Superior temporal gyrus (tissue), 1 donor: ENCODE measurements at regions not wholly inside any gene's neighbourhood (a gene's known extent, or its start where the extent isn't known, plus 50 kb on each side); places are given as distances from the start of the nearest gene placed in this dataset.

Experiments
- DNase-seq: peaks from one replicate; pipeline ENCODE4 v3.0.0-alpha.2; 2016; ENCODE audit errors: extremely low spot score

DNA sequence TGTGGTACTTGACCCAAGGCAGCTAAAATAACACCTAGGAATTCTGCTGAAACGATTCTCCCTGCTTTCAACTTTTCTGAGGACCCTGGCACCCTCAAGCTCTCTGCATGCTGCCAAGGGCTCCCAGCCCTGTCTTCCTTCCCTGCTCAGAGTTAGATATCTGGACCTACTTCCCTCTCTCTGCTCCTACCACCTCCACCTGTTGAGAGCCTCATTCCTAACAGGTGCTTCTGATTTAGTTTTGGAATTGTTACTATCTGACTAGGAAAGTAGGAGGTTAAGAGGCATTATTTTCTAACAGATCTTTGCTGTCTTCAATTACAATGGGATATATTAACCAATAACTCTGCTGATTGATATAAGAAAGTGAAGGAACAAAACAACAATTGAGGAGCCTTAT, 253.8 kb downstream of the FZD1 start:
- DNase-seq, result no peak

DNA sequence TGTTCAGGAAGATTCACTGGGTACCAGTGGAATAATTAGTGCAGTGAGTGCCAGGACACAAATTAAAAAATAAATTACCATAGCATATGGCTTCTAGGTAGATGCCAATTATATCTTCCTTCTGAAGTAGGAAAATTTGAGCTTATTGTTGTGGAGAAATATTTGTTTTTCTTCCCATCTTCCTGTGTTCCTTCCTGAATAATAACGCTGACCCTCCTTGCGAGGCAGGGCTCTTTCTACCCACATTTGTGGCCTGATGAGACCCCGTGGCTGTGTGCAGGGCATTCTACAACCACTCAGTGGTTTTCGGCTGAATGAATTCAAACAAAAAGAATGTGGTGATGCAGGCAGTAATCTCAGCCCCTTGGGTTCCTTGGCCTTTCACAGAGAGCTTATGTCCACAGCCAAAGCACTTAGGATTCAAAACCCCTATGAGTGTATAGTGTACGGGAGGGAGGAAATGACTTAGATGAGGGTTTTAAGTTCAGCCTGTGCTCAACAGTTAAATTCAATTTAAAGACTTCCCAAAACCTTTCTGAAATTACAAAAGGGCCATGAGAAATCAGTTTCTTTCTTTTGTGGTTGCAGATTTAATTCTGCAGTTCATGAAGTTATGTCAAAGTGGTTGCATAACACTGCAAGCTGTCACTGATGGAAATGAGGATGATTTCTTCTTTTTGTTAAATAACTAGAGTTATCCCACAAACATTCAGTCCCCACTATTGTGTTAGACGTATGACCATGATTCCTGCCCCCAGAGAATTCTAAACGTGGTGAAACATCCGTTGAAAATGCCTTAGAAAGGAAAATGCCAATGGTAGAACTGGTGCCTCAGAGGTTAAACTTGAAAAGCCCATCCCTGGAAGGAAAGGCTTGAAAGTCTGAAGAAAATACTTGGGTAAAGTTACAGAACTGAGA, 255.3 kb downstream of the FZD1 start:
- no peak for DNase-seq

DNA sequence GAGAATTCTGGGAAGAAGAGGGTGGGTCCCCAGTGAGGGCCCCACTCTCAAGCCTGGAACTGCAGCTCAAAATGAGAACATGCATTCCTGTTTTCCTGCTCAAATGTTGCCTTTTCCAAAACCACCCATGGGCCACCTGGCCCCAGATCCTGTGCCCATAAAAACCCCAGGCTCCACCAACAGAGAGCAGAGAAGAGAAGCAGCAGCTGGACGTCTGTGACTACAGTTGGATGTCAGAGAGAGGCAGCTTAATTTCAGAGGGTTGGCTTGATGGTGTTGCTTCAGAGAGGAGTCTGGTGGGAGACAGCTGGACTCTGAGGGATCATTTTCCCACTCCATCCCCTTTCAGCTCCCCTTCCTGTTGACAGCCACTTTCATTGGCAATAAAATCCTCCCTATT, 256.4 kb downstream of the FZD1 start:
- no peak for DNase-seq

DNA sequence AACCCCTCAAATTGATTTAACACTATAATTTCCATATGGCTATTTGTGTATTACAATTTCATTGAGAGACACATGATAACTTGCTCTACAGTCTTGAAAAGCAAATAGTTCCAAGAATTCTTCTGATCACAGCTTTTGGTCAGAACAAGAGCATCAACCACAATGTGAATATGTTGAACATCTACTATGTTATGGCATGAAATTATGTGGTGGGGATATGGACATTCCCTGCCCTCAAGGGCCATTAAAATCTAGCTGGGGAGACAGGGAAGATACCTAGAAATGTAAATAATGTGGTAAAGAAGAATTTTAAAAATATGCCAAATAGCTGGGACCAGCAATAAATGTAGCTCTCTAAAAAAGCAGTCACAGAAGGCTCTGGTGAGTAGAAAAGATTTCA, 262.2 kb downstream of the FZD1 start:
- no peak for DNase-seq

DNA sequence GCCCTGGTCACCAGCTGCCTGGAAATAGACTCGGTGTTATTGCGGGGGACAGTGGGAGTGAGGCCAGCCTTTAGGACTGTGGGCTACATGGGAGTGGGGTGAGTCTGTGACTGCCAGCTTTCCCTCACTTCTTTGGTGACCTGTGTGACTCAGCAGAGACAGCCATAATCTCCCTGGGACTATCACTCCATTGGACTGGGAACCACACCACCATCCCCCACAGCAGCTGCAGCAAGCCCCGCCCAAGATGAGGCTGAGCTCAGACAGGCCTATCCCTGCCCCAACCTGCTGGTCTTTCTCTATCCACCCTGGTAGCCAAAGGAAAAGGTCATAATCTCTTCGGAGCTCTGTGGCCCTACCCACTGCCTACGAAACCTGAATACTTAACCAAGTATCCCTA, 263.2 kb downstream of the FZD1 start:
- no peak for DNase-seq

DNA sequence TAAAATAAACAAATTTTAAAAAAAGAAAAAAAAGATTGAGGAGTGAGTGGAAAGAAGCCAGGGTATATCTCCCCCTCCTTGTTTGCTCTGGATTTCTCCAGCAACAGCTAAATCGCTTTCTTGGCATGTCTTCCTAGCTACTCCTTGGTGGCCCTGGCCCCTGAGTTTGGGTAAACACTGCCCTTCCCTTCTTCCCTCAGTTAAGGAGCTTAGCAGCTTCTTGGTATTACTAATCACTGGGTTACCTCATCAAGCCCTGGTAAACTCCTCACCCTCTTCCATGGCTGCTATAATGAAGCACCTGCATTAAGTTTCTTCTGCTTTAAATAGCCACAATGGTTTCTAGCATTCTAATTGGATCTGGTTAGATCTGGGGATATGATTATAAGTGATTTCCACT, 269.8 kb downstream of the FZD1 start:
- DNase-seq, result no peak

DNA sequence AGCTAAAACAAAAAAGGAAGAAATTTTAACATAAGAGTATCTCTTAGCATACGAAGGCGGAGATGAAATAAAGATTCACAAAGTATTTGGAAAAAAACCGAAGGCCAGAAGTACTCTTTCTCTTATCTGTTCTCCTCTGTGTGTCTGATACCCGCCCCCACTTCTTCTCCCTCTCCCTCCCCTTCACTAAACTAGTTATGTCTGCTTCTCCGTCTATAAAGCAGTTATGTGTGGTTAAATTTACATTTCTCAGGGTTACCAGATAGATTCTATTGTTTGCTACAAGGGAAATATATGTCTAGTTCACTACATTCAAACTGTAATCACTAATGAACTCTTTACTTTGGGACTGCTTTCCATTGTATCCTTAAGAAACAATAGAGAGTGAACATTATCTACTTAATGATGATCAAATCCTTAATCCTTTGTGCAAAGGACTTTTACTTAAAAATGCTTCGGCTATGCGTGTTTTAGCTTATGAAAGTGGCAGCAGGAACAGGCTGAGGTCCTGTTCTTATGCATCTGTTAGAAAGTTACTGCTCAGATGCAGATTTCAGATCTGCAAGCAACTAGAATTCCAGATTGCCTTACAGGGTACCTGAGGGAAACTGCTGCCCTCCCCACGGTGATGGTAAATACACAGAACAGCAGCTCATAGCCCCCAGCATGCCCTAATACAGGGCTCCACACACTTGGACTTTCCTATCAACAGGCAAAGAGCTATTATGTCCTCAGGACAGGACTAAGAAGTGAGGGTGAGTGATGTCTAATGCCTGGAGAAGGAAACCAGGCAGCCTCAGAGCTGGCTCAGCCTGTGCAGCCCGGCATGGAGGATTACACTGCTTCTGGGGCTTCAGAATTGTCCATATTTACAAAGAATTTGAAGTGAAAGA, 273.3 kb downstream of the FZD1 start:
- DNase-seq, result no peak

DNA sequence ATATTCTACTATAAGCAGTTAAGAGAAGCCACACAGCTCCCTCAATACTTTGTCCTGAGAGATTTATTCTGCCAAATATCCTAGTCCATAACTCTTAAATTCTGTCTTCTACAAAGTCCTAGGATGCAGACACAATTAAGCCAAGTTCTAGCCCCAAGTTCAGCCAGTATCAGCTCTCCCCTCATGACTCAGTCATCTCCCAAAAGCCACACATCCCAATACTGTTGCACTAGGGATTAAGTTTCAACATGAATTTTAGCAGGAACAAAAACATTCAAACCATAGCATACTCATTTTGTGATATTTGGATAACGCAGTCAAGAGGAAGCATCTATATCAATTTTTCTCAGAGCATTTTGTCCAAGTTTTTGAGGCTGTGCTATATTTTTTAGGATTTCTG, 277.4 kb downstream of the FZD1 start:
- DNase-seq, result no peak

DNA sequence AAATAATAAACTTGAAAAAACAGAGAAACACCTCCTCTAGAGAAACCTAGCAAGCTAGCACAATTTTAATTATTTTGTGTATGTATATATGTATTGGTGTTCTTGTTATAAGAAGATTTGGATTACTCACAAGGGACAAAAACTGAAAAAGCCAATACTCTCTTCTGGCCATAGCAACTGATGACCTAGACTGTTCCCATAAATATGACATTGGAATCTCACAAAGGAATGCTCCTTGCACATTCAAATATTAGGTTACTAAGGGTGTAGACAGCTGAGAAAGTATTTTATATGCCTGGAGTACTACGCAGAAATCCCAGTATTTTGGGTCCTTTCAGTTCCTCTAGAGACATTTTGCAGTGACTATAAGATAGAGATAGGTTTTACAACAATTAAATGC, 279.4 kb downstream of the FZD1 start:
- DNase-seq, result no peak

DNA sequence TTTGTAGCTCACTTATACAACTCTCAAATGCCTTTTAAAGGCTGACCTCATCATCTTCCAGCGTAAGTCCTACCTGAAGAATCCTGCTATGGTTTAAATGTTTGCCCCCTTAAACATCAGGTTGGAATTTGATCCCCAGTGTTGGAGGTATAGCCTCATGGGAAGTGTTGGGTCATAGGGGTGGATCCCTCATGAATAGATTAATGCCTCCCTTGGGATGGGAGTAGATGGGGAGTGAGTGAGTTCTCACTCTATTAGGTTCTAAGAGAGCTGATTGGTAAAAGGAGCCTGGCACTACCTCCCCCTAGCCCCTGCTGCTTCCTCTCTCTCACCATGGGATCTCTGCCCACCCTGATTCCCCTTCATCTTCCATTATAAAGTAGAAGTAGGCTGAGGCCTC, 285.6 kb downstream of the FZD1 start:
- no peak for DNase-seq

DNA sequence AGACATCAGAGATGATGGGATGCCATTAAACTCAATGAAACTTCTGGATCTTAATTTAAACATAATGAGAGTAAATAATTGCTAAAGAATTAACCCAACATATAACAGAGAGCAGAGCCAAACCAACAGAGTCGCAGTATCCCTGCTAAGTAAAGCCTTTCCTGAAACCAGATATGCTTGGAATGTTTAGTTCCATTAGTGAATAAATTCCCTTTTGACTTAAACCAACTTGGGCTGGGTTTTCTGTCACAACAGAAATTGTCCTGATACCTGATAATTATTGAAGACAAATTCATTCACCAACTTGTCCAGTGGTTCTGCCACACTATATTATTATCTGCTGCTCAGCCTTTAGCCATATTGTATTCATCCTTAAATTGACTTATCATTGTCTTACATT, 286.7 kb downstream of the FZD1 start:
- no peak for DNase-seq

DNA sequence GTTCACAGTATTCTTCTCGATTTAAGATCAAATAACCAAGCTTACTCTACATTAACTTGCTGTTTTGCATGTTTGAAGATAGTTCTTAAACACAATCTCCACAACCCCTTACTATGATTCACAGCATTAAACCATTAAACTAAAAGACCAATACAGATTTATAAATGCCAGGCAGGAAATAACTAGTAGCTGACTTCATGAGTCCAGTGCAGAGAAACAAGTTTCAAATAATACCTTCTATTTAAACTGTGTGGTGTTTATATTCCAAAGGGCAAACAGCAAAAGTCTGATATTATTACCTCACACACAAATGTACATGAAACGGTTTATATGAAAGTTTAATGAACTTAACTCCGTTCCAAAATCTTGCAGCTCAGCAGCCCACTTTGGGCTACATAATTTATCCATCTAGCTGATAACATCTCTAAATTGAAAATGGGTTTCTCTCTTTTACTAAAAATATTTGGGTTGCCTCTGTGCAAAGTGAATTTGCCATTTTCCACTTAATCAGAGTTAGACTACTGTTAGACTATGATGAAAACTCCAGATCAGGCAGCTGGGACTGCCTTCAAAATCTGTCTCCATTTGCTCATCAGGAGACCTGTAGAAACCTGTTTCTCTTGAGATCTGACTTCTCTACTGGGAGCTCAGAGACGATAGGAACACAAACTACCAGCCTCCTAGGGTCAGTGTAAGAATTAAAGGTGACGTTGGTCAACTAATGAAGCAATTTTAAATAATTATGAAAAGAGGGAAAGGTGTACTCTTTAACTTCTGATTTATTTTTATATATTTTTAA, 287.3 kb downstream of the FZD1 start:
- no peak for DNase-seq

DNA sequence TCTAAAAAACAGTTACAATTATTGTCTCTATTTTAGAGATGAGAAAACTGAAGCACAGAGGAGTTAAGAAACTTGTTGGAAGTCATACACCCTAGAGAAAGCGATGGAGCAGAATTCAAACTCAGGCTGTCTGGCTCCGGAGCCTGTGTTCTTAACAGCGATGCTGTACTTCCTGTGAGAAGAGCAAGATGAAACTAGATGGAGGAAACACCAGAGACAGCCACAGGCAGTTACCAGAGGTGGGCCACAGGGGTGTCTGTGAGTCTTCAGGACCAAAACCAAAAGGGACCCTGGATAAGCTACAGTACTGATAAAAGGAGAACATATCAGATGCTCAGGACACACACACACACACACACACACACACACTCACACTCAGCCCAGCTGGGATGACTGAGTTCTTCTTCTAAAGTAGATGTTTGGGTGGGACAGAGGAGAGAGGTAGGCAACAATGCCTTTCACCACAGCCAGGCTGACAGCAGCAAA, 289.2 kb downstream of the FZD1 start:
- DNase-seq, result no peak

DNA sequence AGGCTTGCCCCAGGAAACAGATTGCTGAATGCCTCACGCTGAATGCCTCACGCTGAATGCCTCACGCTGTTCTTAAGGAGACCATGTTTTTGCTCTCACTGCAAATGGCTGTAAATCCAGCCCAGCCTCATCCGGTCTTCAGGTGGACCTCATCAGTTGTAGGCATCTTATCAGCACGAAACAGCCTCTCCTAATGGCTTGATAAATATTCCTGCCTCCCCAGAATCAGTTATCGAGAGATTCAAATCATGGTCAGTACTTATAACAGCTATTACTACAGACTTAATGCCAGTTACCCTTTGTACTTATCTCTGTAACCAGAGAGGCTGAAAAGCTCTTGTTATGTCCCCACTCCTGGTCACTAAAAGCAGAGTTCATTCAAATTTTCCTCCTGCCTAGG, 290.6 kb downstream of the FZD1 start:
- no peak for DNase-seq

DNA sequence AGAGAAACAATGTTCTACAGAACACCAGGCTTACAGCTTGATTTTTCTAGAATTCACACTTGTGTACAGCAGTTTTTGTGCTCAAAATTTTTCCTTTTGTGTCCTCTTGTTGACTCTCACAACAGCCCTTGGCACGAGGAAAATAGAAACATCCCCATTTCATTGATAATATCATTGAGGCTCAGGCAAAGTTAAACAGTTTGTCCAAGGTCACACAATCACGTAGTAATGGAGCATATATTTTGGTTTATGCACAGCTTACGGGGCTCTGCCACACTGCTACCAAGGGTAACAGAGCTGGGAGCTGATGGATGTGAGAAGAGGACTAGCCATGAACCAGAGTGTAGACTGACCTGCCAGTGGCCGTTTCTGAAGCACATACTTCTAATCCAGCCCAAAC, 292.0 kb downstream of the FZD1 start:
- no peak for DNase-seq

DNA sequence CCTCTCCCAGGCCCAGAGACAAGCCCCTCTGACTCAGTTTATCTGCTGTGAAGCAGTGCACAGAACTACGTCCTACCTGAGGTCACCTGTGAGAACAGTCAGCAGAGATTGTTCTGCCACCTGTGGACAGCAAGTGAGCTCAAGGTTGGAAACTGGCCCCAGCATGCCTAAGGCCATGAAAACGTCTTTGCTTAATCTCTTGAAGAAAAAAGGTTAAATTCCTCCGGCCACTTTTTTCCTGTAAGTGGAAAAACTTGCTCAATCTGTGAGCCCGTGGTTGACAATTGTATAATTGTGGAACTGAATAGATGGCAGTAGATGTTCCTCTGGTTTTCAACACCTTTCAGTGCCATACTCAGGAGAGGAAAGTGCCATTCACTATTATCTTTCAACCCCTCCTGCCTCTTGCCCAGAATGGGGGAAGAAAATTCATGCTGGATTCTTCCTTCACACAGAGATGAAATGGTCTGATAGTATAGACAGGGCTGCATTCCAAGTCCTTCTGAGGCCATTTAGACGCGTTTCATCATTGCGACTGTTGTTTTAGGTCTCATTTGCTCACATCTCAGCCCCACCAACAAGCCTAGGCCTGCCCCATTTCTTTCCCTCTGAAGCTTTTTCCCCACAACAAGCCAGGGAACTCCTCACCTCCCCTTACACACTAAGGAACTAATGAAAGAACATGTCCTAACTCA, 292.9 kb downstream of the FZD1 start:
- DNase-seq, result no peak

DNA sequence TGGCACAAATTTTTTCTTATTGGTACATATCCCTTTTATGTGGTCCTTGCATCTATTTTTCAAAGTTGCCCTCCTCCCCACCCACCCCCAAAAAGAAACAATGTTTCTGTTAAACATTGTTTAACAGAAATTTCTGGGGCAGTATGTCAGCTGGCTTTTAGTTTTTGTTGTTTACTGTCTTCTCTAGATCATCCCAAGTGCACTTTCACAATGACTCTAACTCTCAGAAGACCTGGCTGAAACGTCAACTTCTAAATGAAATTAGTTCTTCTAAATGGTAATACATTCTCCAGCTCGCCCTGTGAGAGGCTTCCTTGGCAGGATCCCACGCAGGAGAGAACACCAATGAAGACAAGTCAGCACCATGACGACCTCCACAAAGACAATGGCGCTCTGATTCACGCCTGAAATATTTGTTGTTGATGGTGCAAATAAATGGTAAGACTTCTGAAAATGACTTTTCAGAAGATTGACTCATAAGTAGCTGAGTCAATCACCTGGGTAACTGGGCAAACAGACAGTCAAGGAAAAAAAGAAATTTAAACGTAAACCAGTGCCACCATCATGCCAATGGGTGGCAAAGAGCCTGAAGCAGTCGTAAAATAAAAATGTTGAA, 293.7 kb downstream of the FZD1 start:
- no peak for DNase-seq

DNA sequence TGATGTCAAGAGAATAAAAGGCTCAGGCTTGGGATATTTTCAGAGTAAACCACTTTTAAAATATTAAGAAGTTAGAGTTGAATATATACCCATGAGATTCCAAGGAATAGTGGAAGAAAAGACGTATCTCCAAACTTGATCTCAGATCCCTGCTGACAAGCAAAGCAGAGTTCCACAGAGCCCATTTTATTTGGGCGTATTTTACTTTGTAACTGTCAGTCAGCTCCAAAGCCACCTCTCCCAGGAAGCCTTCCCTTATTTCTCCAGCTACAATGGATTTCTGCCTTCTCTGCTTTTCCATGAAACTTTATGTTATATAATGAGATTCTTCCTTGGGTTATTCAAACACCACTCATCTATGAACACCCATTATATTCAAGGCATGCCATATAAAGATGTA, 295.7 kb downstream of the FZD1 start:
- no peak for DNase-seq

DNA sequence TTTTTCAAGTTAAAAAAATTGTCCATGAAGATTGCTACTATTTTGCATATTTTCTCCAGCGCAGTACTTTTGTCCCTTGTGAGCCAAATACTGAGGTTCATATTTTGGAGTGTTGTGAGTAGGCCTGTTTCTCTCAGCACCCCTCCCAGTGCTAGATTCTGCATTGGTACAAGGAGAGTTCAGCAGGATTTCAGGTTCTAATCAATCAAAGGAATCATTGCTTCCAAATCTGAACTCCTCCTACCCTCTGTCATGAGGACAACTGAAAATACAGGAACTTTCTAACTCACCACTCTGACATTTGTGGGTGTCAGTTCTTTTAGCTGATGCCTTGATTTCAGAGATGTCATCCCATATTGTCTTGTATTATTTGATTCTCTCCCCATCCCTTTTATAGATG, 299.9 kb downstream of the FZD1 start:
- no peak for DNase-seq

DNA sequence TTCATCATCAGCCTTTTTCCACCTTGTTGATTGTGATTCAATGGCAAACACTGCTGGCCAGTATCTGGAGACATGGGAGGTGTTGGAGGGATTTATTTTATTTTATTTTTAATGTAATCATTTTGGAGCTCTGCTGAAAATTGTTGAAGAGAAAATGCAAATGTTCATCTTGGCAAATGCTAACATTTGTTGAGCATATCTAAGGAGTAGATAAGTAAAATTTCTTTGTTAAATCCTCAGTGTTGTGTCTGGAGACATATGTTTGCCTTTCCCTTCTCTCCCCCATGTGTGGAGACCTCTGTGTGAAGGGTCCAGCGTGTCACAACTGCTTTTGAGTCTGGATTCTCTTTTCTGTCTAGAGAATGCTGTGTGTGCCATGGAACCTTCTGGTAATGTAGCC, 300.3 kb downstream of the FZD1 start:
- no peak for DNase-seq
